ENCODE measurements at regions not wholly inside any gene's neighbourhood (a gene's known extent, or its start where the extent isn't known, plus 50 kb on each side); places are given as distances from the start of the nearest gene placed in this dataset.
A peak's percentile ranks its signal among the peaks of the same experiment; 100 is the strongest.

GRCh38 chr15:101540480-101541239 is 51.2 kb upstream of the PCSK6 start (continued):
- no peak for TF ChIP-seq AGO1 (IDR thresholded peaks at IDR 0.05; ENCODE audit: low read depth, low read length, poor library complexity, severe bottlenecking)
- TF ChIP-seq CHCHD3 (CRISPR knock-in tag; IDR thresholded peaks at IDR 0.05) = no peak; the same call in 1 of the 2 replicates
- peak; percentile 79 for TF ChIP-seq STAG1 (CRISPR knock-in tag; IDR thresholded peaks at IDR 0.05)
- TF ChIP-seq ARID5B (CRISPR knock-in tag; IDR thresholded peaks at IDR 0.05) = no peak
- TF ChIP-seq SMC3 (IDR thresholded peaks at IDR 0.05; ENCODE audit: low read length) = peak; percentile 71
- no peak for TF ChIP-seq ZNF275 (CRISPR knock-in tag; IDR thresholded peaks at IDR 0.05; ENCODE audit: borderline replicate concordance)
- TF ChIP-seq ARID2 (CRISPR knock-in tag; IDR thresholded peaks at IDR 0.05; ENCODE audit: borderline replicate concordance) = 0 out of 2 replicates have a peak, but pooled peaks have one; percentile 33
- no peak for TF ChIP-seq RCOR2 (CRISPR knock-in tag; IDR thresholded peaks at IDR 0.05)
- no peak for TF ChIP-seq SNAI1 (CRISPR knock-in tag; IDR thresholded peaks at IDR 0.05; ENCODE audit: borderline replicate concordance)
- no peak for TF ChIP-seq BORCS8-MEF2B (CRISPR knock-in tag; IDR thresholded peaks at IDR 0.05)
- TF ChIP-seq NAIF1 (CRISPR knock-in tag; IDR thresholded peaks at IDR 0.05; ENCODE audit: borderline replicate concordance) = 0 out of 2 replicates have a peak, but pooled peaks have one; percentile 36
- TF ChIP-seq ZNF318 (CRISPR knock-in tag; IDR thresholded peaks at IDR 0.05) = no peak
- 0 out of 2 replicates have a peak, but pooled peaks have one; percentile 19 for TF ChIP-seq NRL (CRISPR knock-in tag; IDR thresholded peaks at IDR 0.05; ENCODE audit: borderline replicate concordance)
- no peak for TF ChIP-seq FOXA1 (IDR thresholded peaks at IDR 0.05)
- no peak for TF ChIP-seq FOXA1 (CRISPR knock-in tag; IDR thresholded peaks at IDR 0.05)
- TF ChIP-seq EZH2 (conservative IDR thresholded peaks at IDR 0.05; ENCODE audit: low read depth, low read length) = no peak
- no peak for TF ChIP-seq GATAD2A (CRISPR knock-in tag; IDR thresholded peaks at IDR 0.05)
